Activated naive CD8-positive, alpha-beta T cell treated with anti-CD3 and anti-CD28 coated beads, Interleukin-2, amount 10 ng/mL, durations not matched to agents 7 days and 5 days (primary cell): ENCODE measurements at regions not wholly inside any gene's neighbourhood (a gene's known extent, or its start where the extent isn't known, plus 50 kb on each side); places are given as distances from the start of the nearest gene placed in this dataset.
A peak's percentile ranks its signal among the peaks of the same experiment; 100 is the strongest.
"Not testable (repeated sequence)": the region's sequence is repeated elsewhere in the genome, so short reads cannot be mapped to it uniquely, and the experiment has no call there.

Source experiments
- ATAC-seq: fragments of 150-1000 bp; cut with Tn5 transposase; one replicate; pipeline ENCODE4 v1.10.0; 2021; ENCODE audit warnings: low read depth, moderate library complexity
- POLR2A ChIA-PET: fragments of 350-600 bp; sonication (Branson Sonifier 250); formaldehyde crosslinking; loops from one replicate; lab custom pipeline; 2021; ENCODE audit warnings: antibody characterized with exemption; lab: Charles Lee
- DNase-seq: peaks from one replicate; pipeline ENCODE4 v3.0.0; 2021
- H3K27ac Mint-ChIP-seq: one replicate; pipeline ENCODE4 v1.8.0; 2022; ENCODE audit warnings: mild to moderate bottlenecking, mixed read lengths
- H3K27me3 Mint-ChIP-seq: one replicate; pipeline ENCODE4 v1.8.0; 2022; ENCODE audit warnings: mild to moderate bottlenecking, moderate library complexity, mixed read lengths
- H3K36me3 Mint-ChIP-seq: one replicate; pipeline ENCODE4 v1.8.0; 2021; ENCODE audit warnings: mild to moderate bottlenecking, mixed read lengths
- H3K4me1 Mint-ChIP-seq: one replicate; pipeline ENCODE4 v1.8.0; 2021; ENCODE audit warnings: mixed read lengths
- H3K4me3 Mint-ChIP-seq: one replicate; pipeline ENCODE4 v1.8.0; 2022; ENCODE audit warnings: mild to moderate bottlenecking, moderate library complexity, mixed read lengths
- H3K9me3 Mint-ChIP-seq: one replicate; pipeline ENCODE4 v1.8.0; 2021; ENCODE audit warnings: mixed read lengths

- Mint-ChIP-seq H3K4me1 (peaks cover 15% of the 10 kb centered on the region), H3K4me3 (no peak overlapping the region), H3K36me3 (peaks cover 7% of the 10 kb centered on the region), H3K27me3 (peaks cover 1% of the 10 kb centered on the region), H3K9me3 (peaks cover 5% of the 10 kb centered on the region), H3K27ac (no peak overlapping the region)
- ATAC-seq = no peak
- DNase-seq = no peak
- POLR2A ChIA-PET = interaction anchor here (1.9 to 4.6 kb wide), 3 partner anchors 15 to 68 kb away, joined by 6 to 59 read pairs (median 7); no protein-coding TSS in a partner anchor
Observed at GRCh38 chr6:20334962-20335361, 66.7 kb upstream of the E2F3 start.

- DNase-seq = no peak
- no peaks in the 10 kb centered on the region for H3K27me3 Mint-ChIP-seq
- POLR2A ChIA-PET = interaction anchor here (1.0 to 4.6 kb wide), 4 partner anchors 16 to 67 kb away, joined by 5 to 59 read pairs (median 6); partner anchors contain the start of gene E2F3
- peaks cover 7% of the 10 kb centered on the region for H3K36me3 Mint-ChIP-seq
- peaks cover 15% of the 10 kb centered on the region for H3K4me1 Mint-ChIP-seq
- H3K9me3 Mint-ChIP-seq = peaks cover 5% of the 10 kb centered on the region
- H3K27ac Mint-ChIP-seq = peak overlapping the region; percentile 85
- peak overlapping the region; percentile 71 for H3K4me3 Mint-ChIP-seq
- ATAC-seq = peak; percentile 91
Observed at GRCh38 chr6:20335872-20336271, 65.8 kb upstream of the E2F3 start.

GRCh38 chr6:20338156-20338555 lies 63.5 kb upstream of the E2F3 start:
- Mint-ChIP-seq H3K4me3 (no peak overlapping the region), H3K27ac (no peak overlapping the region), H3K9me3 (peaks cover 3% of the 10 kb centered on the region), H3K4me1 (peaks cover 21% of the 10 kb centered on the region), H3K36me3 (peaks cover 3% of the 10 kb centered on the region), H3K27me3 (no peaks in the 10 kb centered on the region)
- no peak for DNase-seq
- POLR2A ChIA-PET = interaction anchor here (4.6 kb wide), 1 partner anchor 18 kb away, joined by 59 read pairs; no protein-coding TSS in a partner anchor
- ATAC-seq = no peak

- no peak for DNase-seq
- POLR2A ChIA-PET = interaction anchor here (1.8 kb wide), 1 partner anchor 20 kb away, joined by 8 read pairs; no protein-coding TSS in a partner anchor
Observed at GRCh38 chr6:20340068-20340848, 61.4 kb upstream of the E2F3 start.

GRCh38 chr6:20341096-20341495 lies 60.6 kb upstream of the E2F3 start:
- Mint-ChIP-seq H3K27ac (no peak overlapping the region), H3K4me3 (no peak overlapping the region), H3K36me3 (peaks cover 2% of the 10 kb centered on the region), H3K4me1 (peaks cover 18% of the 10 kb centered on the region), H3K9me3 (peaks cover 3% of the 10 kb centered on the region), H3K27me3 (no peaks in the 10 kb centered on the region)
- ATAC-seq = no peak
- DNase-seq = no peak
- POLR2A ChIA-PET = interaction anchor here (1.8 kb wide), 1 partner anchor 21 kb away, joined by 8 read pairs; no protein-coding TSS in a partner anchor

More at GRCh38 chr6:20340068-20340848, 61.4 kb upstream of the E2F3 start:
- Mint-ChIP-seq H3K4me3 (no peak overlapping the region), H3K27me3 (no peaks in the 10 kb centered on the region), H3K36me3 (peaks cover 2% of the 10 kb centered on the region), H3K9me3 (peaks cover 3% of the 10 kb centered on the region), H3K27ac (no peak overlapping the region), H3K4me1 (peaks cover 24% of the 10 kb centered on the region)
- no peak for ATAC-seq

- H3K27ac Mint-ChIP-seq = no peak overlapping the region
- no peaks in the 10 kb centered on the region for H3K36me3 Mint-ChIP-seq
- H3K4me3 Mint-ChIP-seq = no peak overlapping the region
- peaks cover 17% of the 10 kb centered on the region for H3K4me1 Mint-ChIP-seq
- H3K9me3 Mint-ChIP-seq = peaks cover 3% of the 10 kb centered on the region
- DNase-seq = no peak
- no peak for ATAC-seq
- H3K27me3 Mint-ChIP-seq = no peaks in the 10 kb centered on the region
- POLR2A ChIA-PET = interaction anchor here (1.8 kb wide), 1 partner anchor 22 kb away, joined by 8 read pairs; no protein-coding TSS in a partner anchor
Observed at GRCh38 chr6:20341564-20341963, 60.1 kb upstream of the E2F3 start.

GRCh38 chr6:20346948-20347347 lies 54.7 kb upstream of the E2F3 start:
- H3K4me3 Mint-ChIP-seq, DNase-seq, H3K27me3 Mint-ChIP-seq, ATAC-seq, POLR2A ChIA-PET, H3K27ac Mint-ChIP-seq, H3K9me3 Mint-ChIP-seq, H3K36me3 Mint-ChIP-seq: not testable (repeated sequence)
- H3K4me1 Mint-ChIP-seq = peaks cover 18% of the 10 kb centered on the region

GRCh38 chr6:20348041-20348440 lies 53.6 kb upstream of the E2F3 start:
- DNase-seq (no peak), ATAC-seq (no peak)
- peaks cover 14% of the 10 kb centered on the region for H3K4me1 Mint-ChIP-seq
- no peaks in the 10 kb centered on the region for H3K36me3 Mint-ChIP-seq
- peaks cover 2% of the 10 kb centered on the region for H3K27me3 Mint-ChIP-seq
- H3K27ac Mint-ChIP-seq = no peak overlapping the region
- POLR2A ChIA-PET = no interaction called here
- H3K4me3 Mint-ChIP-seq = no peak overlapping the region
- H3K9me3 Mint-ChIP-seq = peaks cover 4% of the 10 kb centered on the region

- no peak overlapping the region for H3K4me3 Mint-ChIP-seq
- DNase-seq (no peak), ATAC-seq (no peak)
- no peak overlapping the region for H3K27ac Mint-ChIP-seq
- peaks cover 6% of the 10 kb centered on the region for H3K9me3 Mint-ChIP-seq
- H3K4me1 Mint-ChIP-seq = peaks cover 11% of the 10 kb centered on the region
- H3K36me3 Mint-ChIP-seq = no peaks in the 10 kb centered on the region
- POLR2A ChIA-PET = interaction anchor here (1.0 kb wide), 1 partner anchor 29 kb away, joined by 3 read pairs; no protein-coding TSS in a partner anchor
- H3K27me3 Mint-ChIP-seq = peaks cover 2% of the 10 kb centered on the region
Observed at GRCh38 chr6:20349225-20349624, 52.5 kb upstream of the E2F3 start.

- Mint-ChIP-seq H3K36me3 (no peaks in the 10 kb centered on the region), H3K4me3 (no peak overlapping the region), H3K4me1 (peaks cover 8% of the 10 kb centered on the region), H3K9me3 (peaks cover 6% of the 10 kb centered on the region), H3K27me3 (peaks cover 2% of the 10 kb centered on the region), H3K27ac (no peak overlapping the region)
- POLR2A ChIA-PET = interaction anchor here (1.0 kb wide), 1 partner anchor 30 kb away, joined by 3 read pairs; no protein-coding TSS in a partner anchor
- DNase-seq (no peak), ATAC-seq (no peak)
Observed at GRCh38 chr6:20350215-20350614, 51.5 kb upstream of the E2F3 start.

GRCh38 chr6:20351534-20351933 lies 50.1 kb upstream of the E2F3 start:
- Mint-ChIP-seq H3K9me3 (peaks cover 6% of the 10 kb centered on the region), H3K4me1 (peaks cover 7% of the 10 kb centered on the region), H3K4me3 (no peak overlapping the region), H3K27me3 (peaks cover 2% of the 10 kb centered on the region), H3K27ac (no peak overlapping the region), H3K36me3 (no peaks in the 10 kb centered on the region)
- POLR2A ChIA-PET = interaction anchor here (1.0 kb wide), 1 partner anchor 32 kb away, joined by 4 read pairs; no protein-coding TSS in a partner anchor
- DNase-seq (no peak), ATAC-seq (no peak)
